ENCODE measurements at regions not wholly inside any gene's neighbourhood (a gene's known extent, or its start where the extent isn't known, plus 50 kb on each side); places are given as distances from the start of the nearest gene placed in this dataset.

- no peak for TF ChIP-seq POLR2A (IDR thresholded peaks at IDR 0.05; ENCODE audit: low read length)
- no peak for TF ChIP-seq GATA1 (IDR thresholded peaks at IDR 0.05; ENCODE audit: low read depth, low read length)
Measured at GRCh38 chr14:76577090-76577489, 184.2 kb upstream of the VASH1 start.
